Right kidney (tissue), 1 donor: ENCODE measurements at regions not wholly inside any gene's neighbourhood (a gene's known extent, or its start where the extent isn't known, plus 50 kb on each side); places are given as distances from the start of the nearest gene placed in this dataset.

Experiments
- DNase-seq: peaks from one replicate; pipeline ENCODE4 v3.0.0-alpha.2; 2016

- no peak for DNase-seq
Measured at GRCh38 chr10:58998924-58999713, 177.3 kb upstream of the PHYHIPL start.

GRCh38 chr10:59000162-59000825, 176.1 kb upstream of the PHYHIPL start:
- no peak for DNase-seq

DNA sequence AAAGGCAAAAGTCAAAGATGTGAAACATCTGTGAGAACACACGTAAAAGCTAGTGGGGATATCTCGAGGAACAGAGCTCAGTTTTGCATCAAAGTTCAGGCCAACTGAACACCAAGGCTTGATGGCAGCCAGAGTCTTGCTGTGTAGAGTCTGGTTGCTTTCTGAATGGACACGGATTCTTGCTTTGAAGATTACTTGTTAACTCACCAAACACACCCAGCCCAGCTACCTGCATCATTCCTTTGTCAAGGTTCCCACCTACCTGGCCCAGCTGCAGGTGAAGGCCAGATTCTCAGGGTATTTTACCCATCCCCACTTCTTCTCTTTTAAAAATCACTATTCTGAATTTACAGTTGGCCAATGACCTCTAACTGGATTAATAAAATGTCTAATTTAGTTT, 174.4 kb upstream of the PHYHIPL start:
- no peak for DNase-seq

GRCh38 chr10:59003203-59003602, 173.2 kb upstream of the PHYHIPL start:
- DNase-seq, result no peak

GRCh38 chr10:59004392-59004791, 172.1 kb upstream of the PHYHIPL start:
- DNase-seq, result no peak

DNA sequence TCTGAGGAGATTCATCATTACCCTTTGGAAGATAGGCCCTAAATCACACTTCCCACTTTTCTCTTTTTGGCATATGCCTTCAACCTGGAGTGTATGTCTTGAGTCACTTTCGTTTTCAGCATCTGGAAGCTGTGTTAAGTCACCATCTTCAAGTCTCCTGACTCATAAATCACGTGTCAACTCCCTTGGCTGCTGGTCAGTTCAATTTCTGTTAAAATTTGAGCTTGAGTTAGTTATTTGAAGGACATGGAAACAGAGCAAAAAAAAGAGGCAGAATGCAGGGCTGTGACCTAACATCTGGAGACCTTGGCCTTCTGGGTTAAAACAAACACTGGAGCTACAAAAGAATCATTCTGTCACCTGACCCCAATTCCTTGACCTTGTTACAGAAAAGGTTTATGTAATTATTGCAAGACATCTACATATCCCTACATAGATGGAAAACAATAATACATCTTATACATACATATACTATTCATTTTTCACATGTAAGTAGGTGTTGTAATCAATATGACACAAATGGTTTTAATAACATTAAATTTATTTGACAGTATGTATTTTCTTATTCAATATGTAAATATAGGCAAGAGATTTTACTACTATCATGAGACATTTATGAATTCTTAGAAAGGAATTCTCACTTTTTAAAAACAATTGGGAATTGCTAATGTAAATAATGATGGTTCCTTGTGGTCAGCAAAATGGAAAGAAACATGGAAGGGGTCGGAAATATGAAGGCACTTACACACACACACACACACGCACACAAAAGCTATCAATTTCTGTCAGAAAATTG, 169.7 kb upstream of the PHYHIPL start:
- DNase-seq, result no peak

GRCh38 chr10:59007307-59008025, 169.0 kb upstream of the PHYHIPL start:
- DNase-seq, result no peak

DNA sequence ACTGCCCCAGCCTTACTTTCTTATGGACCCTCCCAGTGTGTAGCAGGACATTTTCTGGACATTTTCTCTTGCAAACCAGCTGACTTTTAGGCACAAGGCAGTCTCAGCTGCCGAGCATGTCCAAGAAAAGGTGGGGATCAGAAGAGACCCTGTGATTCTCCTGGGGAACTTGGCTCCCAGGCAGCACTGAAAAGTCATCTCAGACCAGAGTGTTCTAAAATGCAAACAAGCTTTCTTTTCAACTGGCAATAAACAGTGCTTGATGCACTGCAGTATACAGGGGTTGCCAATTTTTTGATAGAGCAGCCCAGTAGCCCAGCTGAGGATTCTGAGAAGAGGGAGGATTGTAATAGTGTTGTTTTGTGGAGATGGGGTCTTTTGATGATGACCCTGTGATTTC, 168.0 kb upstream of the PHYHIPL start:
- DNase-seq, result no peak

GRCh38 chr10:59011972-59012632, 164.3 kb upstream of the PHYHIPL start:
- DNase-seq, result no peak

DNA sequence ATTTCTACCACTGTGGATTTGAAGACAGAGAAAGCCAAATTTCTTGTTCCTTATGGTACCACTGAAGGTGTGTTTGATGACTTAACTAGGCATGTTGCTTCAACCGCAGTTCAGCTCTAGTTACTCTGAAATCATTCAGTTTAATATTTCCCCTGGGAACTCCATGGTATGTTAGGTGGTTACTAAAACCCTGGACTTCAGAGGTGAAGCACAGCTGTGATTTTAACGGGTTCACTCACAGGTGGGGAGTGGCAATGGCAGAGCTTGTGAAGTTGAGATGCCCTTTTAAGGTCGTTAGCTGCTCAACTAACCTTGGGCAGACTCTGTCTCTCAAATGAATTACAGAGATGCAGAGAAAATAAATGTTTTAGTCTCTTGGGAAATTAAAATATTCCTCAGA, 163.6 kb upstream of the PHYHIPL start:
- DNase-seq, result no peak

GRCh38 chr10:59016043-59016442, 160.4 kb upstream of the PHYHIPL start:
- no peak for DNase-seq

- DNase-seq, result no peak
Measured at GRCh38 chr10:59018977-59019376, 157.5 kb upstream of the PHYHIPL start.

GRCh38 chr10:59019603-59020002, 156.8 kb upstream of the PHYHIPL start:
- no peak for DNase-seq

GRCh38 chr10:59020502-59020901, 155.9 kb upstream of the PHYHIPL start:
- no peak for DNase-seq

GRCh38 chr10:59025981-59026765, 150.3 kb upstream of the PHYHIPL start:
- no peak for DNase-seq

GRCh38 chr10:59027975-59028655, 148.3 kb upstream of the PHYHIPL start:
- DNase-seq, result no peak

DNA sequence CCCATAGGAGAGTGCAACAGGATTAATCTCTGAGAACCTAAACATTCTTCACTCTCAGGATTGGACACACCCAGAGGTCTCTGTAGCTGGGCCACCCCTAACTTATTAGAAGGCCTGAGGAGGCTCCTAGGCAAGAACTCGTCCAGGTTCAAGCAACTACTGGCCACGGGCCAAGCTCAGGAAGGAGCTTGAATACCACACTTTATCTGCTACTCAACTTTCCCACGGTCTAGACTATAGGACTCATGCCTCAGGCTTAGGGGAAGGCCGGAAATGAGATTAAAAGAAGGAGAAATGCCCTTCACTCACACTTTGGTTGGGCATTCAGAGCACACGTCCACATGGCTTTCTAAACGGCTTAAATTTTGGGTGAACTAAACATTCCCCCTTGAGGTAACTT, 142.8 kb upstream of the PHYHIPL start:
- no peak for DNase-seq

DNA sequence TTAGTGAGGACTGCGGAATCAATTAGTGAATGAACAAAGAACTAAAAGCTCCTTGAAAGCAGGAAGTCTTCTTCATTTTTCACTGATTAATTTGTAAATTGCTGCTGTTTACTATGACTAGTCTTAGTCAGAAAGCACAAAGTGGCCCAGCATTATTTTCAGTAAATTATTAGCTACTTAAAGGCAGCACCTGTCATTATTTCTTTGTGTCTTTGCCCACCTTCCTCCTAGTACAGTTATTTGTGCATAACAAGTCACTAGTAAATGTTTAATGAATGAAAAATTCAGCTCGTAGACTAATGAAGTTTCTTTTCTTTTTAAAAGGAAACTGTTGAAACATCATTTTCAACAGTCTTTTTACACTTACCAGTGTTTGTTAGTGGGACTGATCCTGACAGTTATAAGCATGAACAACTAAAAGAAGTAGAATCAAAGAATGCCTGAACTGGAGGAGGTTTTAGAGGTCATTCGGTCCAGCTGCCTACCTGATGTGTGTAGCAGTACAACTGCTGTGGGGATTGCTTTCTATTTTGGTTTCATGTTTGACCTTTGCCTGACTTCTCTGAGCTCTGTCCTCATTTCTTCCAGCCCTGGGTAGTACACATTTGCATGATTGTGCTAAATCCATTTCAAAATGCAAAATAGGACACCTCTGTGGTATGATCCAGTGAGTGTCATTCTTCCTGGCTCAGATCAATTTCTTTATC, 140.0 kb upstream of the PHYHIPL start:
- DNase-seq, result no peak

- no peak for DNase-seq
Measured at GRCh38 chr10:59037018-59037389, 139.4 kb upstream of the PHYHIPL start.

- DNase-seq, result no peak
Measured at GRCh38 chr10:59037506-59037905, 138.9 kb upstream of the PHYHIPL start.
